OCI-LY7 (cell line): ENCODE measurements at regions not wholly inside any gene's neighbourhood (a gene's known extent, or its start where the extent isn't known, plus 50 kb on each side); places are given as distances from the start of the nearest gene placed in this dataset.

Experiments
- BruUV-seq: library from RNA; stranded (reverse); fragments of 400-500 nt; replicated peaks from 2 replicates; lab custom pipeline; 2021; lab: Mats Ljungman, UMichigan
- CTCF ChIA-PET: fragments of 300-600 bp; sonication (Branson Sonifier 250); formaldehyde crosslinking; loops from one replicate; lab custom pipeline; 2022; ENCODE audit warnings: antibody characterized with exemption; ENCODE audit not compliant: unreplicated experiment; lab: Charles Lee
- POLR2A ChIA-PET: fragments of 300-600 bp; sonication (Branson Sonifier 250); formaldehyde crosslinking; loops from one replicate; lab custom pipeline; 2022; ENCODE audit warnings: antibody characterized with exemption; lab: Charles Lee
- DNase-seq: peaks from one replicate; pipeline ENCODE4 v3.0.0-alpha.2; 2015; ENCODE audit warnings: low spot score
- H2AFZ ChIP-seq: fragments of 200-600 bp; sonication (generic), shearing (Covaris generic); 2 replicates; pipeline ENCODE4 v1.6.1; 2014; ENCODE audit warnings: mild to moderate bottlenecking, antibody characterized with exemption, low read length, moderate library complexity
- H3K27ac ChIP-seq: fragments of 200-600 bp; sonication (generic); 2 replicates; pipeline ENCODE4 v1.5.1; 2014; ENCODE audit warnings: mixed run types, low read depth, mild to moderate bottlenecking, moderate library complexity, low read length, inconsistent platforms; ENCODE audit not compliant: poor library complexity, severe bottlenecking
- H3K36me3 ChIP-seq: fragments of 200-600 bp; sonication (generic); 2 replicates; pipeline ENCODE4 v1.6.1; 2014; ENCODE audit warnings: mild to moderate bottlenecking, antibody characterized with exemption, low read length, moderate library complexity, mixed read lengths; ENCODE audit not compliant: insufficient read depth
- H3K4me1 ChIP-seq: fragments of 200-600 bp; sonication (generic); 2 replicates; pipeline ENCODE4 v1.5.1; 2014; ENCODE audit warnings: mild to moderate bottlenecking, low read length; ENCODE audit not compliant: insufficient read depth, poor library complexity, severe bottlenecking
- H3K4me2 ChIP-seq: fragments of 200-600 bp; sonication (generic); 2 replicates; pipeline ENCODE4 v1.6.1; 2014; ENCODE audit warnings: mild to moderate bottlenecking, low read length
- H3K4me3 ChIP-seq: fragments of 200-600 bp; sonication (generic); 2 replicates; pipeline ENCODE4 v1.5.1; 2014; ENCODE audit warnings: mild to moderate bottlenecking, low read depth, low read length; ENCODE audit not compliant: poor library complexity, severe bottlenecking
- H3K79me2 ChIP-seq: fragments of 200-600 bp; sonication (generic); 2 replicates; pipeline ENCODE4 v1.6.1; 2016; ENCODE audit warnings: low read depth, mild to moderate bottlenecking, low read length, moderate library complexity, mixed read lengths; ENCODE audit not compliant: insufficient read depth
- H3K9me2 ChIP-seq: fragments of 200-600 bp; sonication (generic); 2 replicates; pipeline ENCODE4 v1.6.1; 2016; ENCODE audit warnings: mild to moderate bottlenecking, low read length, mixed read lengths; ENCODE audit not compliant: insufficient read depth
- H3K9me3 ChIP-seq: fragments of 200-600 bp; sonication (generic); 2 replicates; pipeline ENCODE4 v1.6.1; 2014; ENCODE audit warnings: mild to moderate bottlenecking, mixed run types, low read length, mixed read lengths
- H4K20me1 ChIP-seq: fragments of 200-600 bp; sonication (generic); 2 replicates; pipeline ENCODE4 v1.6.1; 2014; ENCODE audit warnings: mild to moderate bottlenecking, antibody characterized with exemption, low read length, moderate library complexity, mixed read lengths; ENCODE audit not compliant: insufficient read depth
- CTCF ChIP-seq: fragments of 200-600 bp; sonication (generic); conservative IDR thresholded peaks from 2 replicates; pipeline ENCODE4 v1.5.1; 2014; ENCODE audit warnings: mild to moderate bottlenecking, antibody characterized with exemption, low read length, moderate library complexity, mixed read lengths
- EZH2phosphoT487 ChIP-seq: fragments of 200-600 bp; sonication (generic); IDR thresholded peaks from 2 replicates; pipeline ENCODE4 v1.6.1; 2018; ENCODE audit warnings: low read depth, borderline replicate concordance, mild to moderate bottlenecking, mixed run types, antibody characterized with exemption, low read length, moderate library complexity, mixed read lengths
- intact Hi-C: fragments of 100-400 bp; cut with micrococcal nuclease; formaldehyde crosslinking; loops from one replicate; pipeline ENCODE4 v1.10.0; 2022; ENCODE audit not compliant: unreplicated experiment

- no peak for DNase-seq
- BruUV-seq: no TSS peak
- Histone ChIP-seq H3K9me2 (no peaks in the 10 kb centered on the region), H3K4me2 (no peak overlapping the region), H3K36me3 (no peaks in the 10 kb centered on the region), H2AFZ (no peak overlapping the region), H3K27ac (no peak overlapping the region), H3K79me2 (no peaks in the 10 kb centered on the region), H3K4me1 (no peaks in the 10 kb centered on the region), H3K9me3 (no peaks in the 10 kb centered on the region), H4K20me1 (no peaks in the 10 kb centered on the region), H3K4me3 (no peak overlapping the region)
- POLR2A ChIA-PET: interaction anchor here (0.9 kb wide), 1 partner anchor 55 kb away, joined by 3 read pairs; no protein-coding TSS in a partner anchor
- CTCF ChIA-PET: no interaction called here
- TF ChIP-seq CTCF (no peak), EZH2phosphoT487 (no peak)
- intact Hi-C loops: no loop called here
Measured at GRCh38 chr2:226639550-226639949, 160.1 kb downstream of the IRS1 start.

GRCh38 chr2:226638576-226638975, 161.0 kb downstream of the IRS1 start:
- no peak overlapping the region for H3K27ac ChIP-seq
- no peak for DNase-seq
- H3K9me2 ChIP-seq: no peaks in the 10 kb centered on the region
- ChIA-PET CTCF (no interaction called here), POLR2A (no interaction called here)
- no peaks in the 10 kb centered on the region for H3K36me3 ChIP-seq
- H2AFZ ChIP-seq: no peak overlapping the region
- H3K9me3 ChIP-seq: no peaks in the 10 kb centered on the region
- no peaks in the 10 kb centered on the region for H4K20me1 ChIP-seq
- TF ChIP-seq CTCF (no peak), EZH2phosphoT487 (no peak)
- H3K4me3 ChIP-seq: no peak overlapping the region
- BruUV-seq: no TSS peak
- H3K79me2 ChIP-seq: no peaks in the 10 kb centered on the region
- H3K4me1 ChIP-seq: no peaks in the 10 kb centered on the region
- intact Hi-C loops: no loop called here
- no peak overlapping the region for H3K4me2 ChIP-seq

GRCh38 chr2:226637383-226637782, 162.2 kb downstream of the IRS1 start:
- Histone ChIP-seq H3K79me2 (no peaks in the 10 kb centered on the region), H3K4me3 (no peak overlapping the region), H3K36me3 (no peaks in the 10 kb centered on the region), H3K27ac (no peak overlapping the region), H3K9me3 (no peaks in the 10 kb centered on the region), H3K4me2 (no peak overlapping the region), H3K9me2 (no peaks in the 10 kb centered on the region), H4K20me1 (no peaks in the 10 kb centered on the region), H2AFZ (no peak overlapping the region), H3K4me1 (no peaks in the 10 kb centered on the region)
- POLR2A ChIA-PET: no interaction called here
- BruUV-seq: no TSS peak
- intact Hi-C loops: no loop called here
- TF ChIP-seq CTCF: no peak
- TF ChIP-seq EZH2phosphoT487: no peak
- no peak for DNase-seq
- CTCF ChIA-PET: no interaction called here
